Ovary (tissue), 7 donors: ENCODE measurements at regions not wholly inside any gene's neighbourhood (a gene's known extent, or its start where the extent isn't known, plus 50 kb on each side); places are given as distances from the start of the nearest gene placed in this dataset.

ENCODE experiments used
- DNase-seq, 5 donors: peaks; one replicate each; pipeline ENCODE4 v3.0.0-alpha.2; 2019 to 2020
- H3K27ac ChIP-seq, 2 donors: fragments of 200-600 bp; one replicate each; pipeline versions ENCODE4 v1.5.1 to v1.8.0; 2019 to 2022
- H3K27me3 ChIP-seq: fragments of 200-600 bp; one replicate; pipeline ENCODE4 v1.8.0; 2022
- H3K36me3 ChIP-seq: fragments of 200-600 bp; sonication (generic); one replicate; pipeline ENCODE4 v1.5.1; 2019
- H3K4me1 ChIP-seq: one replicate; pipeline ENCODE4 v1.8.1; 2013; ENCODE audit warnings: mild to moderate bottlenecking, moderate library complexity; ENCODE audit not compliant: insufficient read depth
- H3K4me3 ChIP-seq: fragments of 200-600 bp; sonication (generic); one replicate; pipeline ENCODE4 v1.5.1; 2017
- H3K9me3 ChIP-seq, 2 donors: fragments of 200-600 bp in 1 of 2; sonication (generic) in 1 of 2; one replicate each; pipeline versions ENCODE4 v1.5.1 to v1.8.1; 2013 to 2019; ENCODE audit warnings: mild to moderate bottlenecking in 1 of 2, moderate library complexity in 1 of 2
- CTCF ChIP-seq, 3 donors: fragments of 450-650 bp in 2 of 3; fragments of 200-600 bp in 1 of 3; IDR thresholded peaks; one replicate each; pipeline versions ENCODE4 v1.5.1 to v1.8.0; 2016 to 2022; ENCODE audit warnings: antibody characterized with exemption in 3 of 3, mild to moderate bottlenecking in 1 of 3
- EP300 ChIP-seq: sonication (generic); formaldehyde crosslinking; IDR thresholded peaks from one replicate; pipeline ENCODE4 v1.6.1; 2017; ENCODE audit warnings: antibody characterized with exemption
- POLR2A ChIP-seq: fragments of 450-650 bp; IDR thresholded peaks from one replicate; pipeline ENCODE4 v1.6.1; 2017; ENCODE audit warnings: antibody characterized with exemption, mild to moderate bottlenecking, moderate library complexity
- WGBS, 3 donors: extraction: QIAGEN DNeasy Blood & Tissue Kit in 1 of 3; methylation state at CpG; one replicate each; pipeline versions ENCODE4 v1.1.5 to v1.1.7; 2013 to 2017; 5-methylcytosine and 5-hydroxymethylcytosine counted together
- intact Hi-C, 4 donors: fragments of 100-400 bp; cut with DNase I; formaldehyde crosslinking; loops; one replicate each; pipeline versions ENCODE4 v1.11.0 to v1.15.1; 2022 to 2023
- donor health status: DM: no; HTN: no; CAD: no; lungs with moderate emphysema.
- donor health status: DM: no; HTN: no; CAD: no.
- donor health status: Bipolar disorder and iron deficiency.
- donor health status: DM: no; HTN: no; CAD: no.
- donor health status: DM: yes; HTN: yes; CAD: no.

GRCh38 chr1:193649587-193649986, 463.2 kb upstream of the B3GALT2 start:
- TF ChIP-seq POLR2A (no peak), CTCF (IDR thresholded peaks at IDR 0.05) (no peak), EP300 (no peak)
- Histone ChIP-seq H3K9me3 (no peaks in the 10 kb centered on the region), H3K27ac (no peak overlapping the region), H3K27me3 (no peaks in the 10 kb centered on the region), H3K4me3 (no peak overlapping the region), H3K4me1 (no peaks in the 10 kb centered on the region), H3K36me3 (no peaks in the 10 kb centered on the region)
- intact Hi-C loops, result no loop called here
- 64 to 98% (median 97%) methylated on average over 3 of the region's 3 CpGs for WGBS, 3 donors
- no peak for DNase-seq

- Histone ChIP-seq H3K4me1 (no peaks in the 10 kb centered on the region), H3K9me3 (no peaks in the 10 kb centered on the region), H3K36me3 (no peaks in the 10 kb centered on the region), H3K27me3 (no peaks in the 10 kb centered on the region), H3K27ac (no peak overlapping the region), H3K4me3 (no peak overlapping the region)
- WGBS, 3 donors, result 82 to 93% (median 88%) methylated on average over 1 of the region's 1 CpG
- intact Hi-C loops, result no loop called here
- TF ChIP-seq EP300, result no peak
- DNase-seq, result no peak
These were observed 448.5 kb upstream of the B3GALT2 start for GRCh38 chr1:193634876-193635275.

- Histone ChIP-seq H3K36me3 (no peaks in the 10 kb centered on the region), H3K4me1 (no peaks in the 10 kb centered on the region), H3K4me3 (no peak overlapping the region), H3K27me3 (no peaks in the 10 kb centered on the region), H3K9me3 (no peaks in the 10 kb centered on the region), H3K27ac (no peak overlapping the region)
- 83 to 87% (median 85%) methylated on average over 2 of the region's 2 CpGs for WGBS, 3 donors
- intact Hi-C loops, result no loop called here
- DNase-seq, result no peak
- TF ChIP-seq EP300, result no peak
- no peak for TF ChIP-seq CTCF (IDR thresholded peaks at IDR 0.05)
- TF ChIP-seq POLR2A, result no peak
These were observed 448.1 kb upstream of the B3GALT2 start for GRCh38 chr1:193634470-193634869.

GRCh38 chr1:193633991-193634390, 447.6 kb upstream of the B3GALT2 start:
- Histone ChIP-seq H3K9me3 (no peaks in the 10 kb centered on the region), H3K36me3 (no peaks in the 10 kb centered on the region), H3K27ac (no peak overlapping the region), H3K4me3 (no peak overlapping the region), H3K27me3 (no peaks in the 10 kb centered on the region), H3K4me1 (no peaks in the 10 kb centered on the region)
- intact Hi-C loops, result no loop called here
- 27 to 78% (median 76%) methylated on average over 2 of the region's 2 CpGs for WGBS, 3 donors
- DNase-seq, result no peak
- TF ChIP-seq CTCF (IDR thresholded peaks at IDR 0.05) (no peak), POLR2A (no peak), EP300 (no peak)

GRCh38 chr1:193633093-193633492, 446.7 kb upstream of the B3GALT2 start:
- Histone ChIP-seq H3K27me3 (no peaks in the 10 kb centered on the region), H3K4me3 (no peak overlapping the region), H3K4me1 (no peaks in the 10 kb centered on the region), H3K36me3 (no peaks in the 10 kb centered on the region), H3K9me3 (no peaks in the 10 kb centered on the region), H3K27ac (no peak overlapping the region)
- intact Hi-C loops, result no loop called here
- 94 to 96% (median 95%) methylated on average over 3 of the region's 3 CpGs for WGBS, 3 donors
- no peak for DNase-seq
- TF ChIP-seq POLR2A, result no peak
- TF ChIP-seq EP300, result no peak
- TF ChIP-seq CTCF (IDR thresholded peaks at IDR 0.05), result no peak
